H1 (cell line): ENCODE measurements at regions not wholly inside any gene's neighbourhood (a gene's known extent, or its start where the extent isn't known, plus 50 kb on each side); places are given as distances from the start of the nearest gene placed in this dataset.

Source experiments
- ATF3 ChIP-seq: IDR thresholded peaks from 2 replicates; pipeline ENCODE4 v1.6.1; 2011; ENCODE audit warnings: low read depth, mild to moderate bottlenecking, low read length; ENCODE audit not compliant: insufficient read depth
- CBX5 ChIP-seq: fragments of 300-800, 300-1000 bp; sonication (generic); IDR thresholded peaks from 2 replicates; pipeline ENCODE4 v1.7.1; 2016; ENCODE audit warnings: antibody characterized with exemption, low read length, low read depth
- CBX8 ChIP-seq: fragments of 300-800, 300-1000 bp; sonication (generic); IDR thresholded peaks from 2 replicates; pipeline ENCODE4 v1.7.1; 2016; ENCODE audit warnings: low read depth, low read length, borderline replicate concordance
- CEBPB ChIP-seq: IDR thresholded peaks from 2 replicates; pipeline ENCODE4 v1.6.1; 2012; ENCODE audit warnings: low read depth, low read length
- CHD7 ChIP-seq: fragments of 300-600 bp; sonication (generic); IDR thresholded peaks from 2 replicates; pipeline ENCODE4 v1.7.1; 2012; ENCODE audit warnings: low read length, moderate library complexity, mild to moderate bottlenecking, inconsistent platforms; ENCODE audit not compliant: insufficient replicate concordance
- E2F6 ChIP-seq: IDR thresholded peaks from 2 replicates; pipeline ENCODE4 v1.6.1; 2012; ENCODE audit warnings: inconsistent platforms
- GTF2F1 ChIP-seq: IDR thresholded peaks from 2 replicates; pipeline ENCODE4 v1.6.1; 2012; ENCODE audit warnings: low read depth, low read length, improper control_type of control experiment, borderline replicate concordance
- POU5F1 ChIP-seq: IDR thresholded peaks from 2 replicates; pipeline ENCODE4 v1.6.1; 2011; ENCODE audit warnings: low read depth, mild to moderate bottlenecking, low read length, moderate library complexity
- RAD21 ChIP-seq, 2 experiments: IDR thresholded peaks in 1 of 2; conservative IDR thresholded peaks in 1 of 2; 2 replicates each; pipeline ENCODE4 v1.6.1; 2011; ENCODE audit warnings: low read depth in 2 of 2, low read length in 2 of 2, improper control_type of control experiment in 1 of 2, inconsistent platforms in 1 of 2, mild to moderate bottlenecking in 1 of 2, moderate library complexity in 1 of 2
- RFX5 ChIP-seq: IDR thresholded peaks from 2 replicates; pipeline ENCODE4 v1.6.1; 2011; ENCODE audit warnings: low read depth, low read length, improper control_type of control experiment, borderline replicate concordance
- SIX5 ChIP-seq: IDR thresholded peaks from 2 replicates; pipeline ENCODE4 v1.6.1; 2011; ENCODE audit warnings: mild to moderate bottlenecking, low read depth, low read length

GRCh38 chr17:5785338-5785737 is 201.0 kb upstream of the NLRP1 start (continued):
- TF ChIP-seq CHD7 (no peak), E2F6 (no peak), RAD21 (IDR thresholded peaks at IDR 0.05 in 1 of 2, conservative IDR thresholded peaks at IDR 0.05 in 1 of 2; ENCODE audit: low read depth in 2 of 2, low read length in 2 of 2) (no peak), CBX5 (no peak), CBX8 (no peak), ATF3 (no peak), POU5F1 (no peak), SIX5 (no peak), GTF2F1 (no peak), RFX5 (no peak), CEBPB (no peak)
